WTC11 (cell line): ENCODE measurements at regions not wholly inside any gene's neighbourhood (a gene's known extent, or its start where the extent isn't known, plus 50 kb on each side); places are given as distances from the start of the nearest gene placed in this dataset.

Source experiments
- ATAC-seq: fragments of 200-7000 bp; cut with Tn5 transposase; 2 replicates; pipeline ENCODE4 v1.10.0; 2021; ENCODE audit warnings: mild to moderate bottlenecking, moderate library complexity
- CTCF ChIA-PET: fragments of 300-600 bp; sonication (Branson Sonifier 250); formaldehyde crosslinking; loops from one replicate; lab custom pipeline; 2021; ENCODE audit warnings: antibody characterized with exemption; lab: Charles Lee
- POLR2A ChIA-PET: fragments of 350-600 bp; sonication (Branson Sonifier 250); formaldehyde crosslinking; loops from one replicate; lab custom pipeline; 2021; ENCODE audit warnings: antibody characterized with exemption; lab: Charles Lee
- DNase-seq: peaks from one replicate; pipeline ENCODE4 v3.0.0; 2021; ENCODE audit warnings: low spot score
- H3K27ac Mint-ChIP-seq: 2 replicates; pipeline ENCODE4 v1.8.0; 2021; ENCODE audit warnings: mixed read lengths
- H3K27me3 Mint-ChIP-seq: 2 replicates; pipeline ENCODE4 v1.8.0; 2021; ENCODE audit warnings: low read depth, mild to moderate bottlenecking, moderate library complexity, mixed read lengths
- H3K36me3 Mint-ChIP-seq: 2 replicates; pipeline ENCODE4 v1.8.0; 2021; ENCODE audit warnings: mixed read lengths
- H3K4me1 Mint-ChIP-seq: 2 replicates; pipeline ENCODE4 v1.8.0; 2022; ENCODE audit warnings: mixed read lengths
- H3K4me3 Mint-ChIP-seq: 2 replicates; pipeline ENCODE4 v1.8.0; 2021; ENCODE audit warnings: mild to moderate bottlenecking, moderate library complexity, mixed read lengths
- H3K9me3 Mint-ChIP-seq: 2 replicates; pipeline ENCODE4 v1.8.0; 2021; ENCODE audit warnings: mixed read lengths
- CREM ChIP-seq: sonication (generic); formaldehyde crosslinking; IDR thresholded peaks from 2 replicates; pipeline ENCODE4 v1.8.1; 2022; ENCODE audit warnings: mild to moderate bottlenecking, missing genetic modification reagents, moderate library complexity
- ELF4 ChIP-seq: sonication (generic); formaldehyde crosslinking; IDR thresholded peaks from 2 replicates; pipeline ENCODE4 v1.8.1; 2022; ENCODE audit warnings: low read depth, mild to moderate bottlenecking, moderate library complexity, missing genetic modification reagents
- ESRRA ChIP-seq: sonication (generic); formaldehyde crosslinking; IDR thresholded peaks from 2 replicates; pipeline ENCODE4 v1.8.1; 2022; ENCODE audit warnings: mild to moderate bottlenecking, missing genetic modification reagents, borderline replicate concordance
- ETV6 ChIP-seq: sonication (generic); formaldehyde crosslinking; IDR thresholded peaks from 2 replicates; pipeline ENCODE4 v1.8.1; 2022; ENCODE audit warnings: mild to moderate bottlenecking, missing genetic modification reagents
- KAT7 ChIP-seq: sonication (generic); formaldehyde crosslinking; IDR thresholded peaks from 2 replicates; pipeline ENCODE4 v1.8.1; 2023; ENCODE audit warnings: missing genetic modification reagents, mild to moderate bottlenecking, borderline replicate concordance
- MYBL2 ChIP-seq: sonication (generic); formaldehyde crosslinking; IDR thresholded peaks from 2 replicates; pipeline ENCODE4 v1.8.1; 2023; ENCODE audit warnings: mild to moderate bottlenecking, moderate library complexity, missing genetic modification reagents
- NFE2L1 ChIP-seq: sonication (generic); formaldehyde crosslinking; IDR thresholded peaks from 2 replicates; pipeline ENCODE4 v1.8.1; 2023; ENCODE audit warnings: missing genetic modification reagents
- NR3C1 ChIP-seq: sonication (generic); formaldehyde crosslinking; conservative IDR thresholded peaks from 2 replicates; pipeline ENCODE4 v1.8.1; 2023; ENCODE audit warnings: low read depth, mild to moderate bottlenecking, missing genetic modification reagents
- PRRX2 ChIP-seq: fragments of 250-450 bp; sonication (Bioruptor Pico); IDR thresholded peaks from 2 replicates; pipeline ENCODE4 v1.8.0; 2021; ENCODE audit warnings: mild to moderate bottlenecking
- RELA ChIP-seq: sonication (generic); formaldehyde crosslinking; IDR thresholded peaks from 2 replicates; pipeline ENCODE4 v1.8.1; 2022; ENCODE audit warnings: missing genetic modification reagents, mild to moderate bottlenecking, borderline replicate concordance
- SMAD4 ChIP-seq: sonication (generic); formaldehyde crosslinking; IDR thresholded peaks from 2 replicates; pipeline ENCODE4 v1.8.0; 2022; ENCODE audit warnings: mild to moderate bottlenecking, missing genetic modification reagents
- SOX15 ChIP-seq: fragments of 250-450 bp; sonication (Bioruptor Pico); IDR thresholded peaks from 2 replicates; pipeline ENCODE4 v1.9.0; 2021; ENCODE audit warnings: mild to moderate bottlenecking
- TEAD1 ChIP-seq: sonication (generic); formaldehyde crosslinking; IDR thresholded peaks from 2 replicates; pipeline ENCODE4 v1.8.0; 2022; ENCODE audit warnings: mild to moderate bottlenecking, missing genetic modification reagents
- TEAD4 ChIP-seq: sonication (generic); formaldehyde crosslinking; IDR thresholded peaks from 2 replicates; pipeline ENCODE4 v1.8.0; 2022; ENCODE audit warnings: mild to moderate bottlenecking, missing genetic modification reagents
- ZNF219 ChIP-seq: sonication (generic); formaldehyde crosslinking; IDR thresholded peaks from 2 replicates; pipeline ENCODE4 v1.8.0; 2023; ENCODE audit warnings: missing genetic modification reagents, mild to moderate bottlenecking, borderline replicate concordance
- ZNF263 ChIP-seq: sonication (generic); formaldehyde crosslinking; IDR thresholded peaks from 2 replicates; pipeline ENCODE4 v1.8.1; 2022; ENCODE audit warnings: low read depth, mild to moderate bottlenecking, moderate library complexity, missing genetic modification reagents
- ZNF512 ChIP-seq: sonication (generic); formaldehyde crosslinking; IDR thresholded peaks from 2 replicates; pipeline ENCODE4 v1.8.1; 2022; ENCODE audit warnings: missing genetic modification reagents, borderline replicate concordance
- TF ChIP-seq, protein P1 (sequence below): fragments of 250-450 bp; sonication (Bioruptor Pico); IDR thresholded peaks from 2 replicates; pipeline ENCODE4 v1.9.0; 2021; ENCODE audit warnings: moderate library complexity, mild to moderate bottlenecking, inconsistent platforms, borderline replicate concordance
- TF ChIP-seq, protein P2 (sequence below): sonication (generic); formaldehyde crosslinking; IDR thresholded peaks from 2 replicates; pipeline ENCODE4 v1.8.1; 2022; ENCODE audit warnings: mild to moderate bottlenecking, missing genetic modification reagents, moderate library complexity, borderline replicate concordance
- TF ChIP-seq, protein P3 (sequence below): sonication (generic); formaldehyde crosslinking; IDR thresholded peaks from 2 replicates; pipeline ENCODE4 v1.8.1; 2022; ENCODE audit warnings: low read depth, mild to moderate bottlenecking, moderate library complexity, missing genetic modification reagents, borderline replicate concordance
- TF ChIP-seq, protein P4 (sequence below): sonication (generic); formaldehyde crosslinking; conservative IDR thresholded peaks from 2 replicates; pipeline ENCODE4 v1.8.1; 2022; ENCODE audit warnings: mild to moderate bottlenecking, missing genetic modification reagents
- TF ChIP-seq, protein P5 (sequence below): fragments of 200-600 bp; IDR thresholded peaks from 2 replicates; pipeline ENCODE4 v1.8.0; 2022; ENCODE audit warnings: antibody characterized with exemption
- TF ChIP-seq, protein P6 (sequence below): sonication (generic); formaldehyde crosslinking; IDR thresholded peaks from 2 replicates; pipeline ENCODE4 v1.8.0; 2022; ENCODE audit warnings: missing genetic modification reagents

- H3K4me3 Mint-ChIP-seq = no peak overlapping the region
- TF ChIP-seq TEAD4 (CRISPR knock-in tag) (no peak), CREM (no peak), ESRRA (no peak), ELF4 (CRISPR knock-in tag) (no peak), MYBL2 (CRISPR knock-in tag) (no peak), NR3C1 (CRISPR knock-in tag) (no peak), SMAD4 (no peak), ZNF219 (no peak), ZNF263 (CRISPR knock-in tag) (no peak)
- TF ChIP-seq, protein P1, sequence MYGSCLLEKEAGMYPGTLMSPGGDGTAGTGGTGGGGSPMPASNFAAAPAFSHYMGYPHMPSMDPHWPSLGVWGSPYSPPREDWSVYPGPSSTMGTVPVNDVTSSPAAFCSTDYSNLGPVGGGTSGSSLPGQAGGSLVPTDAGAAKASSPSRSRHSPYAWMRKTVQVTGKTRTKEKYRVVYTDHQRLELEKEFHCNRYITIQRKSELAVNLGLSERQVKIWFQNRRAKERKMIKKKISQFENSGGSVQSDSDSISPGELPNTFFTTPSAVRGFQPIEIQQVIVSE (CRISPR knock-in tag) = no peak
- TF ChIP-seq, protein P2, sequence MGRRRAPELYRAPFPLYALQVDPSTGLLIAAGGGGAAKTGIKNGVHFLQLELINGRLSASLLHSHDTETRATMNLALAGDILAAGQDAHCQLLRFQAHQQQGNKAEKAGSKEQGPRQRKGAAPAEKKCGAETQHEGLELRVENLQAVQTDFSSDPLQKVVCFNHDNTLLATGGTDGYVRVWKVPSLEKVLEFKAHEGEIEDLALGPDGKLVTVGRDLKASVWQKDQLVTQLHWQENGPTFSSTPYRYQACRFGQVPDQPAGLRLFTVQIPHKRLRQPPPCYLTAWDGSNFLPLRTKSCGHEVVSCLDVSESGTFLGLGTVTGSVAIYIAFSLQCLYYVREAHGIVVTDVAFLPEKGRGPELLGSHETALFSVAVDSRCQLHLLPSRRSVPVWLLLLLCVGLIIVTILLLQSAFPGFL (CRISPR knock-in tag) = no peak
- TF ChIP-seq, protein P3, sequence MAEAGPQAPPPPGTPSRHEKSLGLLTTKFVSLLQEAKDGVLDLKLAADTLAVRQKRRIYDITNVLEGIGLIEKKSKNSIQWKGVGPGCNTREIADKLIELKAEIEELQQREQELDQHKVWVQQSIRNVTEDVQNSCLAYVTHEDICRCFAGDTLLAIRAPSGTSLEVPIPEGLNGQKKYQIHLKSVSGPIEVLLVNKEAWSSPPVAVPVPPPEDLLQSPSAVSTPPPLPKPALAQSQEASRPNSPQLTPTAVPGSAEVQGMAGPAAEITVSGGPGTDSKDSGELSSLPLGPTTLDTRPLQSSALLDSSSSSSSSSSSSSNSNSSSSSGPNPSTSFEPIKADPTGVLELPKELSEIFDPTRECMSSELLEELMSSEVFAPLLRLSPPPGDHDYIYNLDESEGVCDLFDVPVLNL = no peak
- 0 out of 2 replicates have a peak, but pooled peaks cover 3% of the 10 kb centered on the region for H3K36me3 Mint-ChIP-seq
- ChIA-PET POLR2A (no interaction called here), CTCF (no interaction called here)
- H3K9me3 Mint-ChIP-seq = peaks cover 9% of the 10 kb centered on the region
- ATAC-seq (no peak), DNase-seq (no peak)
- 0 out of 2 replicates have a peak, but pooled peaks cover 2% of the 10 kb centered on the region for H3K27me3 Mint-ChIP-seq
- peaks cover 2% of the 10 kb centered on the region; the same call in 1 of the 2 replicates for H3K4me1 Mint-ChIP-seq
- H3K27ac Mint-ChIP-seq = no peak overlapping the region
Observed at GRCh38 chr4:85260064-85260463, 214.9 kb upstream of the ARHGAP24 start.

GRCh38 chr4:85265234-85265633, 209.7 kb upstream of the ARHGAP24 start:
- Mint-ChIP-seq H3K27me3 (no peaks in the 10 kb centered on the region), H3K36me3 (no peaks in the 10 kb centered on the region), H3K9me3 (no peaks in the 10 kb centered on the region; the same call in 1 of the 2 replicates), H3K4me3 (no peak overlapping the region), H3K4me1 (peaks cover 2% of the 10 kb centered on the region; the same call in 1 of the 2 replicates), H3K27ac (no peak overlapping the region)
- ChIA-PET CTCF (no interaction called here), POLR2A (no interaction called here)
- no peak for DNase-seq
- ATAC-seq = no peak
- TF ChIP-seq PRRX2 (no peak), ZNF219 (no peak), NFE2L1 (CRISPR knock-in tag) (no peak), ZNF512 (CRISPR knock-in tag) (no peak), TEAD1 (CRISPR knock-in tag) (no peak), RELA (CRISPR knock-in tag) (no peak), ETV6 (CRISPR knock-in tag) (no peak), SOX15 (CRISPR knock-in tag) (no peak), SMAD4 (no peak), KAT7 (no peak), NR3C1 (CRISPR knock-in tag) (no peak)
- TF ChIP-seq, protein P2 (CRISPR knock-in tag) = no peak
- TF ChIP-seq, protein P4, sequence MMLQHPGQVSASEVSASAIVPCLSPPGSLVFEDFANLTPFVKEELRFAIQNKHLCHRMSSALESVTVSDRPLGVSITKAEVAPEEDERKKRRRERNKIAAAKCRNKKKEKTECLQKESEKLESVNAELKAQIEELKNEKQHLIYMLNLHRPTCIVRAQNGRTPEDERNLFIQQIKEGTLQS (CRISPR knock-in tag) = no peak
- TF ChIP-seq, protein P5, sequence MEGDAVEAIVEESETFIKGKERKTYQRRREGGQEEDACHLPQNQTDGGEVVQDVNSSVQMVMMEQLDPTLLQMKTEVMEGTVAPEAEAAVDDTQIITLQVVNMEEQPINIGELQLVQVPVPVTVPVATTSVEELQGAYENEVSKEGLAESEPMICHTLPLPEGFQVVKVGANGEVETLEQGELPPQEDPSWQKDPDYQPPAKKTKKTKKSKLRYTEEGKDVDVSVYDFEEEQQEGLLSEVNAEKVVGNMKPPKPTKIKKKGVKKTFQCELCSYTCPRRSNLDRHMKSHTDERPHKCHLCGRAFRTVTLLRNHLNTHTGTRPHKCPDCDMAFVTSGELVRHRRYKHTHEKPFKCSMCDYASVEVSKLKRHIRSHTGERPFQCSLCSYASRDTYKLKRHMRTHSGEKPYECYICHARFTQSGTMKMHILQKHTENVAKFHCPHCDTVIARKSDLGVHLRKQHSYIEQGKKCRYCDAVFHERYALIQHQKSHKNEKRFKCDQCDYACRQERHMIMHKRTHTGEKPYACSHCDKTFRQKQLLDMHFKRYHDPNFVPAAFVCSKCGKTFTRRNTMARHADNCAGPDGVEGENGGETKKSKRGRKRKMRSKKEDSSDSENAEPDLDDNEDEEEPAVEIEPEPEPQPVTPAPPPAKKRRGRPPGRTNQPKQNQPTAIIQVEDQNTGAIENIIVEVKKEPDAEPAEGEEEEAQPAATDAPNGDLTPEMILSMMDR = no peak
- TF ChIP-seq, protein P1 (CRISPR knock-in tag) = no peak
- TF ChIP-seq, protein P6, sequence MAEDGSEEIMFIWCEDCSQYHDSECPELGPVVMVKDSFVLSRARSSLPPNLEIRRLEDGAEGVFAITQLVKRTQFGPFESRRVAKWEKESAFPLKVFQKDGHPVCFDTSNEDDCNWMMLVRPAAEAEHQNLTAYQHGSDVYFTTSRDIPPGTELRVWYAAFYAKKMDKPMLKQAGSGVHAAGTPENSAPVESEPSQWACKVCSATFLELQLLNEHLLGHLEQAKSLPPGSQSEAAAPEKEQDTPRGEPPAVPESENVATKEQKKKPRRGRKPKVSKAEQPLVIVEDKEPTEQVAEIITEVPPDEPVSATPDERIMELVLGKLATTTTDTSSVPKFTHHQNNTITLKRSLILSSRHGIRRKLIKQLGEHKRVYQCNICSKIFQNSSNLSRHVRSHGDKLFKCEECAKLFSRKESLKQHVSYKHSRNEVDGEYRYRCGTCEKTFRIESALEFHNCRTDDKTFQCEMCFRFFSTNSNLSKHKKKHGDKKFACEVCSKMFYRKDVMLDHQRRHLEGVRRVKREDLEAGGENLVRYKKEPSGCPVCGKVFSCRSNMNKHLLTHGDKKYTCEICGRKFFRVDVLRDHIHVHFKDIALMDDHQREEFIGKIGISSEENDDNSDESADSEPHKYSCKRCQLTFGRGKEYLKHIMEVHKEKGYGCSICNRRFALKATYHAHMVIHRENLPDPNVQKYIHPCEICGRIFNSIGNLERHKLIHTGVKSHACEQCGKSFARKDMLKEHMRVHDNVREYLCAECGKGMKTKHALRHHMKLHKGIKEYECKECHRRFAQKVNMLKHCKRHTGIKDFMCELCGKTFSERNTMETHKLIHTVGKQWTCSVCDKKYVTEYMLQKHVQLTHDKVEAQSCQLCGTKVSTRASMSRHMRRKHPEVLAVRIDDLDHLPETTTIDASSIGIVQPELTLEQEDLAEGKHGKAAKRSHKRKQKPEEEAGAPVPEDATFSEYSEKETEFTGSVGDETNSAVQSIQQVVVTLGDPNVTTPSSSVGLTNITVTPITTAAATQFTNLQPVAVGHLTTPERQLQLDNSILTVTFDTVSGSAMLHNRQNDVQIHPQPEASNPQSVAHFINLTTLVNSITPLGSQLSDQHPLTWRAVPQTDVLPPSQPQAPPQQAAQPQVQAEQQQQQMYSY (CRISPR knock-in tag) = no peak
